ENCODE measurements at regions not wholly inside any gene's neighbourhood (a gene's known extent, or its start where the extent isn't known, plus 50 kb on each side); places are given as distances from the start of the nearest gene placed in this dataset.

DNA sequence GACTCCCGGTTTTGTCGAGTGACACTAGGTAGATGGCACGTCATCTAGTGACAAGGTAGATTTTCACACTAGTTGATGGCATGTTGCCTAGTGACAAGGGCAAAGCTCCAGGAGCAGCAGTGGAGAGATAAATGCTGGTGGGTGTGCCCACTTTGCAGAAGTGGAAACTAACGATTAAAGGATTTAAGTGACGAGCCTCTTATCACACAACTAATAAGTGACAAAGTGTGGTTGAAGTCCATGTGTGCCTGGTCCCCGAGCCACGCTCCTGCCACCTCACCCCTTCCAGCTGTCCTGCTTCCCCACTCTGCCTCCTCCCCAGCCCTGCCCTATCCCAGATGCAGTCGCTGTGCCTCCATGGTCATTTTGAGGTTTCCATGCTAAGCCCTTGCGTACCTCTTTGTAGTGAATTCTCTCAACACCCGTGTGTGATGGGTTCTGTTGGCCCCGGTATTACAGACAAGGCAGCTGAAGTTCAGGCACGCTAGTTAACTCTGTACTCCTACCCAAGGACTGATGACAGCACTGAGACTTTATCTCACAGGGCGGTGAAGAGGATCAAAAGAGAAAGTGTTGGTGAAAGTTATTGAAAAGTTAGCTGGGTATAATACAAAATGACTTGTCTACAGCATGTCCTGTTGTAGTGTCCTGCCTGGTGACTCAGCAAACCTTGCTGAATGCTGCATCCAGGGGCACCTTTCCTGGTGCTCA, 113.4 kb upstream of the GLI2 start:
- TF ChIP-seq, protein P1, sequence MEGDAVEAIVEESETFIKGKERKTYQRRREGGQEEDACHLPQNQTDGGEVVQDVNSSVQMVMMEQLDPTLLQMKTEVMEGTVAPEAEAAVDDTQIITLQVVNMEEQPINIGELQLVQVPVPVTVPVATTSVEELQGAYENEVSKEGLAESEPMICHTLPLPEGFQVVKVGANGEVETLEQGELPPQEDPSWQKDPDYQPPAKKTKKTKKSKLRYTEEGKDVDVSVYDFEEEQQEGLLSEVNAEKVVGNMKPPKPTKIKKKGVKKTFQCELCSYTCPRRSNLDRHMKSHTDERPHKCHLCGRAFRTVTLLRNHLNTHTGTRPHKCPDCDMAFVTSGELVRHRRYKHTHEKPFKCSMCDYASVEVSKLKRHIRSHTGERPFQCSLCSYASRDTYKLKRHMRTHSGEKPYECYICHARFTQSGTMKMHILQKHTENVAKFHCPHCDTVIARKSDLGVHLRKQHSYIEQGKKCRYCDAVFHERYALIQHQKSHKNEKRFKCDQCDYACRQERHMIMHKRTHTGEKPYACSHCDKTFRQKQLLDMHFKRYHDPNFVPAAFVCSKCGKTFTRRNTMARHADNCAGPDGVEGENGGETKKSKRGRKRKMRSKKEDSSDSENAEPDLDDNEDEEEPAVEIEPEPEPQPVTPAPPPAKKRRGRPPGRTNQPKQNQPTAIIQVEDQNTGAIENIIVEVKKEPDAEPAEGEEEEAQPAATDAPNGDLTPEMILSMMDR (IDR thresholded peaks at IDR 0.05) = no peak
- TF ChIP-seq EZH2 (IDR thresholded peaks at IDR 0.05; ENCODE audit: borderline replicate concordance, insufficient read depth, low read depth, low read length, poor library complexity, severe bottlenecking) = no peak
- Histone ChIP-seq H4K20me1 (ENCODE audit: control insufficient read depth, insufficient read depth, low read length, poor library complexity, severe bottlenecking) (no peaks in the 10 kb centered on the region), H3K4me1 (ENCODE audit: control insufficient read depth in 2 of 2, insufficient read depth in 2 of 2, low read length in 2 of 2) (no peaks in the 10 kb centered on the region), H3K4me2 (replicated peaks; ENCODE audit: low read depth, low read length, poor library complexity, severe bottlenecking) (no peak overlapping the region), H3K36me3 (replicated peaks in 1 of 2; ENCODE audit: control extremely low read depth in 1 of 2, control insufficient read depth in 1 of 2, extremely low read depth in 1 of 2, insufficient read depth in 2 of 2, low read length in 1 of 2) (no peaks in the 10 kb centered on the region), H3K9ac (ENCODE audit: low read length) (no peak overlapping the region), H3K27me3 (replicated peaks in 1 of 4; ENCODE audit: control extremely low read depth in 1 of 4, control insufficient read depth in 3 of 4, insufficient read depth in 4 of 4, low read length in 3 of 4) (no peaks in the 10 kb centered on the region), H3K9me3 (ENCODE audit: control extremely low read depth in 1 of 3, control insufficient read depth in 2 of 3, insufficient read depth in 1 of 3, low read length in 2 of 3) (peaks cover 0 to 8% (median 0%) of the 10 kb centered on the region in 3 donors), H2AFZ (ENCODE audit: insufficient read depth, low read depth, low read length, poor library complexity, severe bottlenecking) (no peak overlapping the region), H3K4me3 (ENCODE audit: control extremely low read depth in 1 of 5, extremely low read depth in 1 of 5, insufficient read depth in 1 of 5, low read depth in 2 of 5, low read length in 4 of 5) (no peak overlapping the region), H3K27ac (ENCODE audit: low read length in 2 of 2) (no peak overlapping the region), H3K79me2 (ENCODE audit: control insufficient read depth, insufficient read depth, low read length) (no peaks in the 10 kb centered on the region)
- no peak overlapping the region for H3K27ac Mint-ChIP-seq
- 99% methylated on average over 11 of the region's 13 CpGs for WGBS (ENCODE audit: insufficient coverage)
- no peaks in the 10 kb centered on the region for H3K27me3 Mint-ChIP-seq
- DNase-seq (no peak), ATAC-seq (ENCODE audit: low read depth) (no peak)
- no peak overlapping the region for H3K4me3 Mint-ChIP-seq
- intact Hi-C loops (cut with micrococcal nuclease) = no loop called here
- POLR2A ChIA-PET = no interaction called here
- H3K9me3 Mint-ChIP-seq (ENCODE audit: insufficient read depth) = no peaks in the 10 kb centered on the region
- CTCF ChIA-PET = no interaction called here
- no peaks in the 10 kb centered on the region for H3K4me1 Mint-ChIP-seq

- H3K4me1 Mint-ChIP-seq = no peaks in the 10 kb centered on the region
- no peaks in the 10 kb centered on the region for H3K79me2 ChIP-seq (ENCODE audit: control insufficient read depth, insufficient read depth, low read length)
- no peak overlapping the region for H3K4me3 Mint-ChIP-seq
- H3K9ac ChIP-seq (ENCODE audit: low read length) = no peak overlapping the region
- no peak overlapping the region for H3K4me2 ChIP-seq (replicated peaks; ENCODE audit: low read depth, low read length, poor library complexity, severe bottlenecking)
- H3K27ac Mint-ChIP-seq = no peak overlapping the region
- no peaks in the 10 kb centered on the region for H3K27me3 ChIP-seq (replicated peaks in 1 of 4; ENCODE audit: control extremely low read depth in 1 of 4, control insufficient read depth in 3 of 4, insufficient read depth in 4 of 4, low read length in 3 of 4)
- TF ChIP-seq, protein P1 (IDR thresholded peaks at IDR 0.05) = no peak
- no peak for TF ChIP-seq EZH2 (IDR thresholded peaks at IDR 0.05; ENCODE audit: borderline replicate concordance, insufficient read depth, low read depth, low read length, poor library complexity, severe bottlenecking)
- ATAC-seq (ENCODE audit: low read depth) (no peak), DNase-seq (no peak)
- H3K27ac ChIP-seq (ENCODE audit: low read length in 2 of 2) = no peak overlapping the region
- intact Hi-C loops (cut with micrococcal nuclease) = no loop called here
- H3K9me3 ChIP-seq (ENCODE audit: control extremely low read depth in 1 of 3, control insufficient read depth in 2 of 3, insufficient read depth in 1 of 3, low read length in 2 of 3) = peaks cover 0 to 8% (median 0%) of the 10 kb centered on the region in 3 donors
- H4K20me1 ChIP-seq (ENCODE audit: control insufficient read depth, insufficient read depth, low read length, poor library complexity, severe bottlenecking) = no peaks in the 10 kb centered on the region
- no peak overlapping the region for H3K4me3 ChIP-seq (ENCODE audit: control extremely low read depth in 1 of 5, extremely low read depth in 1 of 5, insufficient read depth in 1 of 5, low read depth in 2 of 5, low read length in 4 of 5)
- no peaks in the 10 kb centered on the region for H3K36me3 ChIP-seq (replicated peaks in 1 of 2; ENCODE audit: control extremely low read depth in 1 of 2, control insufficient read depth in 1 of 2, extremely low read depth in 1 of 2, insufficient read depth in 2 of 2, low read length in 1 of 2)
- H3K9me3 Mint-ChIP-seq (ENCODE audit: insufficient read depth) = no peaks in the 10 kb centered on the region
- no peak overlapping the region for H2AFZ ChIP-seq (ENCODE audit: insufficient read depth, low read depth, low read length, poor library complexity, severe bottlenecking)
- no peaks in the 10 kb centered on the region for H3K27me3 Mint-ChIP-seq
- 84% methylated on average over 12 of the region's 21 CpGs for WGBS (ENCODE audit: insufficient coverage)
- ChIA-PET CTCF (no interaction called here), POLR2A (no interaction called here)
- H3K4me1 ChIP-seq (ENCODE audit: control insufficient read depth in 2 of 2, insufficient read depth in 2 of 2, low read length in 2 of 2) = no peaks in the 10 kb centered on the region
Observed at GRCh38 chr2:120622886-120623753, 112.5 kb upstream of the GLI2 start.

Data from B cell (primary cell).